K562 (cell line): ENCODE measurements at regions not wholly inside any gene's neighbourhood (a gene's known extent, or its start where the extent isn't known, plus 50 kb on each side); places are given as distances from the start of the nearest gene placed in this dataset.

Experiments used
- ATAC-seq: fragments of 200-7000 bp; cut with Tn5 transposase; 3 replicates; pipeline ENCODE4 v1.9.1; 2020; ENCODE audit warnings: moderate library complexity
- BruUV-seq: library from RNA; stranded (reverse); fragments of 400-500 nt; replicated peaks from 2 replicates; lab custom pipeline; 2021; lab: Mats Ljungman, UMichigan
- CTCF ChIA-PET: fragments of 300-600 bp; formaldehyde crosslinking; extraction: SDS; loops from one replicate; lab custom pipeline; 2021; ENCODE audit warnings: low intra/inter-chr PET ratio; lab: Yijun Ruan, JAX
- POLR2A ChIA-PET: fragments of 300-600, 350-650 bp; sonication (Branson Sonifier 250); formaldehyde crosslinking; extraction: SDS; loops from one replicate; lab custom pipeline; 2021; ENCODE audit warnings: antibody characterized with exemption, inconsistent platforms; lab: Yijun Ruan, JAX
- DNase-seq, 4 experiments: peaks; one replicate each; pipeline versions ENCODE4 v3.0.0 to v3.0.0-alpha.2; 2011 to 2018; ENCODE audit warnings: low spot score in 3 of 4, mixed read lengths in 3 of 4; ENCODE audit errors: extremely low read depth in 1 of 4
- FAIRE-seq: peaks from 2 replicates; lab custom pipeline; 2011; peaks lifted over from hg19 to GRCh38; lab: Jason Lieb, UNC
- H2AFZ ChIP-seq: 2 replicates; pipeline ENCODE4 v1.6.0; 2011; ENCODE audit warnings: low read depth, low read length, control low read depth, inconsistent platforms
- H3K27ac ChIP-seq: fragments of 200-600 bp; 3 replicates; pipeline ENCODE4 v1.8.0; 2011; ENCODE audit warnings: low read depth, mild to moderate bottlenecking, control low read depth, inconsistent platforms, low read length, moderate library complexity, mixed read lengths; ENCODE audit errors: extremely low read depth
- H3K27me3 ChIP-seq, 2 experiments: fragments of 300-600 bp in 1 of 2; 2 replicates in 1 of 2; 3 replicates in 1 of 2; pipeline versions ENCODE4 v1.6.0 to v1.8.0; 2011; ENCODE audit warnings: inconsistent platforms in 2 of 2, low read length in 2 of 2, mild to moderate bottlenecking in 1 of 2, mixed read lengths in 1 of 2, moderate library complexity in 1 of 2; ENCODE audit not compliant: control insufficient read depth in 2 of 2, insufficient read depth in 2 of 2
- H3K36me3 ChIP-seq: fragments of 300-600 bp; 3 replicates; pipeline ENCODE4 v1.8.0; 2011; ENCODE audit warnings: mild to moderate bottlenecking, low read length, inconsistent platforms; ENCODE audit not compliant: control insufficient read depth, insufficient read depth
- H3K4me1 ChIP-seq, 2 experiments: fragments of 200-600 bp in 1 of 2; replicated peaks in 1 of 2; 2 replicates in 1 of 2; 3 replicates in 1 of 2; pipeline versions ENCODE4 v1.5.1 to v1.8.0; 2011; ENCODE audit warnings: inconsistent platforms in 2 of 2, low read length in 2 of 2, mild to moderate bottlenecking in 1 of 2, mixed read lengths in 1 of 2, moderate library complexity in 1 of 2; ENCODE audit not compliant: control insufficient read depth in 2 of 2, insufficient read depth in 2 of 2
- H3K4me2 ChIP-seq: 2 replicates; pipeline ENCODE4 v1.6.1; 2011; ENCODE audit warnings: low read length, control low read depth, inconsistent platforms, mixed read lengths; ENCODE audit not compliant: insufficient read depth
- H3K4me3 ChIP-seq: fragments of 200-600 bp; sonication (generic), shearing (Covaris generic); 2 replicates; pipeline ENCODE4 v1.5.1; 2016; ENCODE audit warnings: control low read depth, inconsistent platforms
- H3K79me2 ChIP-seq: fragments of 200-600 bp; 3 replicates; pipeline ENCODE4 v1.8.0; 2011; ENCODE audit warnings: low read length, inconsistent platforms; ENCODE audit not compliant: control insufficient read depth, insufficient read depth
- H3K9ac ChIP-seq, 2 experiments: 2 replicates each; pipeline versions ENCODE4 v1.6.0 to v1.6.1; 2011; ENCODE audit warnings: low read depth in 2 of 2, low read length in 2 of 2, control low read depth in 1 of 2, inconsistent platforms in 1 of 2, mild to moderate bottlenecking in 1 of 2, mixed read lengths in 1 of 2; ENCODE audit not compliant: insufficient read depth in 1 of 2
- H3K9me1 ChIP-seq: one replicate; pipeline ENCODE4 v1.6.0; 2011; ENCODE audit warnings: inconsistent platforms, mild to moderate bottlenecking, low read length, moderate library complexity; ENCODE audit not compliant: control insufficient read depth, insufficient read depth
- H3K9me3 ChIP-seq: replicated peaks from 2 replicates; pipeline ENCODE4 v1.5.1; 2011; ENCODE audit warnings: low read depth, low read length, inconsistent platforms; ENCODE audit not compliant: control insufficient read depth, insufficient read depth
- H4K20me1 ChIP-seq: replicated peaks from 2 replicates; pipeline ENCODE4 v1.6.1; 2011; ENCODE audit warnings: low read length, inconsistent platforms, mixed read lengths; ENCODE audit not compliant: control insufficient read depth, insufficient read depth
- ARID1B ChIP-seq: fragments of 450-650 bp; IDR thresholded peaks from 2 replicates; pipeline ENCODE4 v1.6.1; 2016; ENCODE audit warnings: antibody characterized with exemption, mild to moderate bottlenecking, inconsistent platforms
- E2F4 ChIP-seq: sonication (generic); formaldehyde crosslinking; IDR thresholded peaks from 2 replicates; pipeline ENCODE4 v1.8.0; 2022; ENCODE audit warnings: mild to moderate bottlenecking, low read depth, missing genetic modification reagents
- ELF4 ChIP-seq: fragments of 450-650 bp; formaldehyde crosslinking; IDR thresholded peaks from 2 replicates; pipeline ENCODE4 v1.4.0; 2022; ENCODE audit warnings: missing genetic modification characterization
- ESRRA ChIP-seq: fragments of 450-650 bp; IDR thresholded peaks from 2 replicates; pipeline ENCODE4 v1.6.1; 2014; ENCODE audit warnings: low read depth, mild to moderate bottlenecking, moderate library complexity, borderline replicate concordance
- NONO ChIP-seq, 2 experiments: fragments of 200-400 bp in 1 of 2; fragments of 450-650 bp in 1 of 2; formaldehyde crosslinking in 1 of 2; IDR thresholded peaks; 2 replicates each; pipeline ENCODE4 v1.6.1; 2017; ENCODE audit warnings: low read depth in 2 of 2, mild to moderate bottlenecking in 2 of 2, moderate library complexity in 2 of 2, low read length in 1 of 2
- WGBS: fragments of 100-300 bp; shearing (Covaris generic); methylation state at CpG from one replicate; pipeline ENCODE4 v1.1.6; 2016; ENCODE audit warnings: low coverage, mixed read lengths; ENCODE audit not compliant: insufficient coverage; ENCODE audit errors: missing lambda C conversion rate; 5-methylcytosine and 5-hydroxymethylcytosine counted together
- in situ Hi-C: fragments of 300-500 bp; cut with MboI; formaldehyde crosslinking; loops from 4 replicates; pipeline ENCODE4 v1.15.0; 2018; ENCODE audit warnings: inconsistent platforms, mixed read lengths
- intact Hi-C: fragments of 100-400 bp; cut with micrococcal nuclease; formaldehyde crosslinking; loops from 2 replicates; pipeline ENCODE4 v1.14.2; 2022

- TF ChIP-seq NONO (IDR thresholded peaks at IDR 0.05; ENCODE audit: low read depth in 2 of 2, low read length in 1 of 2) (no peak), E2F4 (CRISPR knock-in tag) (no peak)
Observed at GRCh38 chr19:32265995-32266394, 79.4 kb upstream of the ZNF507 start (continued).

- WGBS: 0% methylated on average over 5 of the region's 5 CpGs
- H3K9me3 ChIP-seq: no peaks in the 10 kb centered on the region
- H3K4me2 ChIP-seq: no peak overlapping the region
- no peaks in the 10 kb centered on the region for H3K4me1 ChIP-seq
- no peak overlapping the region for H3K9ac ChIP-seq
- no peaks in the 10 kb centered on the region for H3K9me1 ChIP-seq
- H3K27me3 ChIP-seq: peaks cover 26 to 44% of the 10 kb centered on the region in 2 experiments
- DNase-seq (no peak), ATAC-seq (no peak), FAIRE-seq (no peak)
- in situ Hi-C loops (no loop called here), intact Hi-C loops (no loop called here)
- CTCF ChIA-PET: no interaction called here
- H4K20me1 ChIP-seq: no peaks in the 10 kb centered on the region
- TF ChIP-seq ESRRA (no peak), ARID1B (no peak), ELF4 (no peak)
- no peaks in the 10 kb centered on the region for H3K79me2 ChIP-seq
- H3K36me3 ChIP-seq: no peaks in the 10 kb centered on the region
- no peak overlapping the region for H3K27ac ChIP-seq
- no TSS peak for BruUV-seq
- POLR2A ChIA-PET: no interaction called here
- H2AFZ ChIP-seq: no peak overlapping the region
- no peak overlapping the region for H3K4me3 ChIP-seq
Observed at GRCh38 chr19:32266460-32266859, 79.0 kb upstream of the ZNF507 start.
